ENCODE measurements at regions not wholly inside any gene's neighbourhood (a gene's known extent, or its start where the extent isn't known, plus 50 kb on each side); places are given as distances from the start of the nearest gene placed in this dataset.
"Not testable (repeated sequence)": the region's sequence is repeated elsewhere in the genome, so short reads cannot be mapped to it uniquely, and the experiment has no call there.

GRCh38 chr3:194262176-194262924 is 88.8 kb downstream of the CPN2 start:
- FAIRE-seq (no peak), DNase-seq (peak in 1 of 5 donors; percentile 2)
- intact Hi-C loops (cut with DNase I) = no loop called here

GRCh38 chr3:194262925-194263305 is 88.2 kb downstream of the CPN2 start:
- FAIRE-seq (no peak), DNase-seq (no peak)
- intact Hi-C loops (cut with DNase I) = no loop called here
- Histone ChIP-seq H3K4me1 (ENCODE audit: control insufficient read depth in 2 of 3, insufficient read depth in 2 of 3, low read depth in 1 of 3, low read length in 3 of 3) (peaks cover 0 to 12% (median 5%) of the 10 kb centered on the region in 3 donors), H3K4me3 (ENCODE audit: low read length in 3 of 3) (no peak overlapping the region), H3K27ac (ENCODE audit: low read depth in 2 of 2, low read length in 2 of 2) (no peak overlapping the region), H3K9ac (ENCODE audit: low read length in 3 of 3) (no peak overlapping the region), H3K27me3 (ENCODE audit: control insufficient read depth, insufficient read depth, low read length) (no peaks in the 10 kb centered on the region), H3K9me3 (ENCODE audit: control insufficient read depth in 2 of 3, insufficient read depth in 1 of 3, low read length in 3 of 3) (no peaks in the 10 kb centered on the region), H3K36me3 (ENCODE audit: control insufficient read depth in 2 of 3, insufficient read depth in 3 of 3, low read length in 3 of 3) (no peaks in the 10 kb centered on the region)
- no peak for TF ChIP-seq CTCF (IDR thresholded peaks at IDR 0.05; ENCODE audit: borderline replicate concordance, extremely low read depth, insufficient read depth)

More at GRCh38 chr3:194262176-194262924, 88.8 kb downstream of the CPN2 start:
- H3K4me3 ChIP-seq (ENCODE audit: low read length in 3 of 3) = no peak overlapping the region
- no peaks in the 10 kb centered on the region for H3K9me3 ChIP-seq (ENCODE audit: control insufficient read depth in 2 of 3, insufficient read depth in 1 of 3, low read length in 3 of 3)
- H3K36me3 ChIP-seq (ENCODE audit: control insufficient read depth in 2 of 3, insufficient read depth in 3 of 3, low read length in 3 of 3) = no peaks in the 10 kb centered on the region
- H3K27me3 ChIP-seq (ENCODE audit: control insufficient read depth, insufficient read depth, low read length) = no peaks in the 10 kb centered on the region
- H3K9ac ChIP-seq (ENCODE audit: low read length in 3 of 3) = no peak overlapping the region
- TF ChIP-seq CTCF (IDR thresholded peaks at IDR 0.05; ENCODE audit: borderline replicate concordance, extremely low read depth, insufficient read depth) = no peak
- H3K4me1 ChIP-seq (ENCODE audit: control insufficient read depth in 2 of 3, insufficient read depth in 2 of 3, low read depth in 1 of 3, low read length in 3 of 3) = peaks cover 0 to 12% (median 5%) of the 10 kb centered on the region in 3 donors
- H3K27ac ChIP-seq (ENCODE audit: low read depth in 2 of 2, low read length in 2 of 2) = no peak overlapping the region

- H3K4me3 ChIP-seq (ENCODE audit: low read length in 3 of 3); H3K27me3 ChIP-seq (ENCODE audit: control insufficient read depth, insufficient read depth, low read length); H3K9ac ChIP-seq (ENCODE audit: low read length in 3 of 3); H3K36me3 ChIP-seq (ENCODE audit: control insufficient read depth in 2 of 3, insufficient read depth in 3 of 3, low read length in 3 of 3); H3K9me3 ChIP-seq (ENCODE audit: control insufficient read depth in 2 of 3, insufficient read depth in 1 of 3, low read length in 3 of 3); H3K27ac ChIP-seq (ENCODE audit: low read depth in 2 of 2, low read length in 2 of 2); intact Hi-C loops (cut with DNase I); FAIRE-seq: not testable (repeated sequence)
- H3K4me1 ChIP-seq (ENCODE audit: control insufficient read depth in 2 of 3, insufficient read depth in 2 of 3, low read depth in 1 of 3, low read length in 3 of 3) = peaks cover 0 to 13% (median 9%) of the 10 kb centered on the region in 3 donors
- DNase-seq = peak in 1 of 5 donors; percentile 4
These were observed 86.3 kb downstream of the CPN2 start for GRCh38 chr3:194264631-194265504.

- no peaks in the 10 kb centered on the region for H3K9me3 ChIP-seq (ENCODE audit: control insufficient read depth in 2 of 3, insufficient read depth in 1 of 3, low read length in 3 of 3)
- no peak overlapping the region for H3K9ac ChIP-seq (ENCODE audit: low read length in 3 of 3)
- H3K27me3 ChIP-seq (ENCODE audit: control insufficient read depth, insufficient read depth, low read length) = no peaks in the 10 kb centered on the region
- H3K4me1 ChIP-seq (ENCODE audit: control insufficient read depth in 2 of 3, insufficient read depth in 2 of 3, low read depth in 1 of 3, low read length in 3 of 3) = peaks cover 0 to 18% (median 11%) of the 10 kb centered on the region in 3 donors
- peak; percentile 69 to 92 (median 80) for DNase-seq
- H3K36me3 ChIP-seq (ENCODE audit: control insufficient read depth in 2 of 3, insufficient read depth in 3 of 3, low read length in 3 of 3) = no peaks in the 10 kb centered on the region
- peak overlapping the region in 1 of 2 donors; percentile 52 for H3K27ac ChIP-seq (ENCODE audit: low read depth in 2 of 2, low read length in 2 of 2)
- intact Hi-C loops (cut with DNase I) = no loop called here
- no peak for TF ChIP-seq CTCF (IDR thresholded peaks at IDR 0.05; ENCODE audit: borderline replicate concordance, extremely low read depth, insufficient read depth)
- H3K4me3 ChIP-seq (ENCODE audit: low read length in 3 of 3) = no peak overlapping the region
- FAIRE-seq = no peak
These were observed 85.6 kb downstream of the CPN2 start for GRCh38 chr3:194265505-194265892.

Measured in kidney (tissue), 13 donors.